ENCODE measurements at regions not wholly inside any gene's neighbourhood (a gene's known extent, or its start where the extent isn't known, plus 50 kb on each side); places are given as distances from the start of the nearest gene placed in this dataset.

DNA sequence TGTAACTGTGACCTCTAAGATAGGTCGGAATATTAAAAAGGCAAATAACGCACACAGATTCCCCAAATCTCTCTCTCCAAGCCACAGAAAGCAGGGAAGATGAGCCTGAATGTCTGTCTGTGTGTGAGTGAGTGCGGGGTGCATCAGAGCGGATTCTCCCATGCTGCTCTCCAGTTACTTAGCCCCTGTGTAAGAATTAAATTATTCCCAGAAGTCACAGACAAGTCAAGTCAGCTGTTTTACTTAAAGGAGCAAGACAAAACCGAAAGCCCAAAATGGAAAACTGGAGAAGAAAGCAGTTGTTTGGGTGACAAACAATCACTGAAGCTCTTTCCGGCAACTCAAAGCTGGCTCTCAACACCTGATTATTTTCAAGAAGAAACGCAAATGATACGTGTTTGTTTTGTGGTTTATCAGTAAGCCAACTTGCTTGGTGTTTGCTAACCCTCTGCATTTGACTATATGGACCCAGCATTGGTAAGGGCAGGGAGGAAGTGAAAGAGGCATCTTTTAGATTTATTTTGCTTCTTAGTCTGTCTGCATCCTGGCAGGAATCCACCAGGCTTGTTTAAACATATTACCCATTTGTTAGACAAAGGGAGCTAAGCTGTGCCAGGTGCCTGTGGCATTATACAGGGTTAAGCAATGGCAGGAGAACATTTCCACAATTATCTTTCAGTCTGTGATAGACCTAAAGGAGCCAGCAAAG lies 121.5 kb upstream of the CREB1 start:
- H3K36me3 ChIP-seq (ENCODE audit: control insufficient read depth, insufficient read depth, low read length): no peaks in the 10 kb centered on the region
- no peak overlapping the region for H3K9ac ChIP-seq
- no peak overlapping the region for H3K4me3 ChIP-seq (ENCODE audit: low read depth, low read length)
- no peaks in the 10 kb centered on the region for H3K79me2 ChIP-seq
- H3K4me2 ChIP-seq (ENCODE audit: low read length): no peak overlapping the region
- peaks cover 15% of the 10 kb centered on the region for H3K4me1 ChIP-seq
- no peaks in the 10 kb centered on the region for H3K27me3 ChIP-seq (ENCODE audit: control insufficient read depth, insufficient read depth, low read length)
- no peak overlapping the region for H3K27ac ChIP-seq
- no peaks in the 10 kb centered on the region for H3K9me3 ChIP-seq (ENCODE audit: control insufficient read depth, low read length)
- TF ChIP-seq, protein P1, sequence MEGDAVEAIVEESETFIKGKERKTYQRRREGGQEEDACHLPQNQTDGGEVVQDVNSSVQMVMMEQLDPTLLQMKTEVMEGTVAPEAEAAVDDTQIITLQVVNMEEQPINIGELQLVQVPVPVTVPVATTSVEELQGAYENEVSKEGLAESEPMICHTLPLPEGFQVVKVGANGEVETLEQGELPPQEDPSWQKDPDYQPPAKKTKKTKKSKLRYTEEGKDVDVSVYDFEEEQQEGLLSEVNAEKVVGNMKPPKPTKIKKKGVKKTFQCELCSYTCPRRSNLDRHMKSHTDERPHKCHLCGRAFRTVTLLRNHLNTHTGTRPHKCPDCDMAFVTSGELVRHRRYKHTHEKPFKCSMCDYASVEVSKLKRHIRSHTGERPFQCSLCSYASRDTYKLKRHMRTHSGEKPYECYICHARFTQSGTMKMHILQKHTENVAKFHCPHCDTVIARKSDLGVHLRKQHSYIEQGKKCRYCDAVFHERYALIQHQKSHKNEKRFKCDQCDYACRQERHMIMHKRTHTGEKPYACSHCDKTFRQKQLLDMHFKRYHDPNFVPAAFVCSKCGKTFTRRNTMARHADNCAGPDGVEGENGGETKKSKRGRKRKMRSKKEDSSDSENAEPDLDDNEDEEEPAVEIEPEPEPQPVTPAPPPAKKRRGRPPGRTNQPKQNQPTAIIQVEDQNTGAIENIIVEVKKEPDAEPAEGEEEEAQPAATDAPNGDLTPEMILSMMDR (IDR thresholded peaks at IDR 0.05): no peak
- H2AFZ ChIP-seq: peak overlapping the region; percentile 71

DNA sequence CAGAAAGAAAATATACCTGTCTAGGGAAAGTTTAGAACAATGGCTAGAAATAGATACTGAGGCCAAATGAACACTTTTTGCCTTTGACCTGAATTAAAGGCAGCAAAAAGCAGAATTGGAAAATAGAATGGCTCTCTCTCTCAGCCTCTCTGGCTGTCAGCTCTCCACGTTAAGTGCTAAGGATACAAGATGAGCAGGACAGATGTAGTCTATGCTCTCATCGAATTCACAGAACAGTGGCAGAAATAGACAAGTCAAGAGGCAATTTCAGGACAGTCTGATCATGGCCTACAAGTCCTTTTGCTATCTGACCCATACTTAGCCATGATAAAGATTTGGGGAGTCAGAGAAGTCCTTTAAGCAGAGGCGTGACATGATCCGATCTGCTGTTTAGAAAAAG lies 120.2 kb upstream of the CREB1 start:
- H3K27ac ChIP-seq: peak overlapping the region; percentile 25
- peak overlapping the region; percentile 20 for H2AFZ ChIP-seq
- TF ChIP-seq, protein P1 (IDR thresholded peaks at IDR 0.05): no peak
- H3K4me2 ChIP-seq (ENCODE audit: low read length): no peak overlapping the region
- no peak overlapping the region for H3K4me3 ChIP-seq (ENCODE audit: low read depth, low read length)
- no peaks in the 10 kb centered on the region for H3K36me3 ChIP-seq (ENCODE audit: control insufficient read depth, insufficient read depth, low read length)
- H3K4me1 ChIP-seq: peaks cover 15% of the 10 kb centered on the region
- no peaks in the 10 kb centered on the region for H3K27me3 ChIP-seq (ENCODE audit: control insufficient read depth, insufficient read depth, low read length)
- H3K79me2 ChIP-seq: no peaks in the 10 kb centered on the region
- H3K9me3 ChIP-seq (ENCODE audit: control insufficient read depth, low read length): no peaks in the 10 kb centered on the region
- H3K9ac ChIP-seq: no peak overlapping the region

DNA sequence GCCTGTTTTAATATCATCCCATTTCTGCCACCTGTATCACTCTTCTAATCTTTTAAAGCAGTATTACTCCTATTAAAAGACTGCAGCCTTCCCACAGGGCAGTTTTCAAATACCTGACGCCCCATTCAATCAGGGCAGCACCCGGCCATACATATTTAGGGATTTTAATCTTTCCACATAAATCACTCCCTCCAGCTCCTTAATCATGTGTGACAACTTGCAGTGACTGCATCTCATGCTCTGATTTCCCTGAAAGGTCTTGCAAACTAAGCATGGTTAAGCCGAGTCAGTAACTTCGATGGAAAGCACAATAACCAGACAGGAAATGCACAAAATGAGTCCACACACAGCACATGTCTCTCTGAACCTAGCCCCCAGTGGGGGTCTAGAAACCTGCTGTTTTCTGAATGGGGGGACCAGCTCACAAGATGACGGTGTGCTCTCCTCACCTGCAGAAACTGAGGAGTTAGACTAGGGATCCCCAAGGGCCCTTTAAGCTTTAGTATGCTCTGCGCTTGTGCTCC lies 116.9 kb upstream of the CREB1 start:
- H3K4me3 ChIP-seq (ENCODE audit: low read depth, low read length): no peak overlapping the region
- H3K4me2 ChIP-seq (ENCODE audit: low read length): no peak overlapping the region
- H3K9me3 ChIP-seq (ENCODE audit: control insufficient read depth, low read length): no peaks in the 10 kb centered on the region
- no peaks in the 10 kb centered on the region for H3K27me3 ChIP-seq (ENCODE audit: control insufficient read depth, insufficient read depth, low read length)
- peaks cover 14% of the 10 kb centered on the region for H3K4me1 ChIP-seq
- no peak overlapping the region for H3K9ac ChIP-seq
- H3K27ac ChIP-seq: no peak overlapping the region
- TF ChIP-seq, protein P1 (IDR thresholded peaks at IDR 0.05): no peak
- no peak overlapping the region for H2AFZ ChIP-seq
- no peaks in the 10 kb centered on the region for H3K79me2 ChIP-seq
- H3K36me3 ChIP-seq (ENCODE audit: control insufficient read depth, insufficient read depth, low read length): no peaks in the 10 kb centered on the region

DNA sequence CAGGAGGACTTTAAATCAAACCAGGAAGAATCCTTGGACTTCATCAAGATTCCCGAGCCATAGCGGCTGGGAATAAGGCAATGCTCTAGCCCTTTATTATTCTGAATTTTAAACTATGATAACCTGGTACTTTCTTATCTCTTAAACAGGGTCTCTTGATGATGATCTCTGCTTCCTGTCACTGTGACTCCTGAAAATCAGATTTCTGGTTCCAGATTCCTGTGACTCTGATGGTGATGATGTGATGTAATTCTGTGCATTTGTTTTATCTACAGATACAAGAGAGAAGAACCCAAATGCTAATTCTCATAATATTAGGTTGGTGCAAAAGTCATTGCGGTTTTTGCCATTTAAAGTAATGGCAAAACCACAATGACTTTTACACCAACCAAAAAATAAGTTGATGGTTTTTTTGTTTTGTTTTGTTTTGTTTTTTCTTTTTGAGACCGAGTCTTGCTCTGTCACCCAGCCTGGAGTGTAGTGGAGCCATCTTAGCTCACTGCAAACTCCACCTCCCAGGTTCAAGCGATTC lies 116.3 kb upstream of the CREB1 start:
- H2AFZ ChIP-seq: no peak overlapping the region
- TF ChIP-seq, protein P1 (IDR thresholded peaks at IDR 0.05): no peak
- H3K4me1 ChIP-seq: peaks cover 10% of the 10 kb centered on the region
- no peak overlapping the region for H3K4me3 ChIP-seq (ENCODE audit: low read depth, low read length)
- H3K79me2 ChIP-seq: no peaks in the 10 kb centered on the region
- no peaks in the 10 kb centered on the region for H3K27me3 ChIP-seq (ENCODE audit: control insufficient read depth, insufficient read depth, low read length)
- no peaks in the 10 kb centered on the region for H3K36me3 ChIP-seq (ENCODE audit: control insufficient read depth, insufficient read depth, low read length)
- H3K9me3 ChIP-seq (ENCODE audit: control insufficient read depth, low read length): no peaks in the 10 kb centered on the region
- no peak overlapping the region for H3K4me2 ChIP-seq (ENCODE audit: low read length)
- H3K9ac ChIP-seq: no peak overlapping the region
- H3K27ac ChIP-seq: no peak overlapping the region

Data from parathyroid adenoma (tissue), 2 donors.